ENCODE measurements at regions not wholly inside any gene's neighbourhood (a gene's known extent, or its start where the extent isn't known, plus 50 kb on each side); places are given as distances from the start of the nearest gene placed in this dataset.

GRCh38 chr4:41413670-41414411, 124.1 kb upstream of the LIMCH1 start:
- Histone ChIP-seq H3K27me3 (no peaks in the 10 kb centered on the region), H3K4me3 (no peak overlapping the region), H3K27ac (no peak overlapping the region), H3K36me3 (no peaks in the 10 kb centered on the region), H3K4me1 (no peaks in the 10 kb centered on the region), H3K9me3 (no peaks in the 10 kb centered on the region)
- intact Hi-C loops (cut with DNase I): no loop called here
- DNase-seq (ENCODE audit: extremely low spot score in 2 of 2): no peak
- no peak for TF ChIP-seq POLR2AphosphoS5 (IDR thresholded peaks at IDR 0.05; ENCODE audit: insufficient read depth in 1 of 2, low read depth in 1 of 2)
- no peak for TF ChIP-seq POLR2A (IDR thresholded peaks at IDR 0.05)
- TF ChIP-seq CTCF (IDR thresholded peaks at IDR 0.05): no peak

GRCh38 chr4:41414412-41414779, 123.6 kb upstream of the LIMCH1 start:
- intact Hi-C loops (cut with DNase I): no loop called here
- H3K4me1 ChIP-seq: no peaks in the 10 kb centered on the region

GRCh38 chr4:41418444-41418843, 119.5 kb upstream of the LIMCH1 start:
- Histone ChIP-seq H3K36me3 (no peaks in the 10 kb centered on the region), H3K27ac (no peak overlapping the region), H3K4me3 (no peak overlapping the region), H3K4me1 (no peaks in the 10 kb centered on the region), H3K9me3 (no peaks in the 10 kb centered on the region), H3K27me3 (no peaks in the 10 kb centered on the region)
- no peak for TF ChIP-seq POLR2AphosphoS5 (IDR thresholded peaks at IDR 0.05; ENCODE audit: insufficient read depth in 1 of 2, low read depth in 1 of 2)
- TF ChIP-seq CTCF (IDR thresholded peaks at IDR 0.05): no peak
- TF ChIP-seq POLR2A (IDR thresholded peaks at IDR 0.05): no peak
- intact Hi-C loops (cut with DNase I): no loop called here
- no peak for DNase-seq (ENCODE audit: extremely low spot score in 2 of 2)

More at GRCh38 chr4:41414412-41414779, 123.6 kb upstream of the LIMCH1 start:
- Histone ChIP-seq H3K9me3 (no peaks in the 10 kb centered on the region), H3K27ac (no peak overlapping the region), H3K4me3 (no peak overlapping the region), H3K36me3 (no peaks in the 10 kb centered on the region), H3K27me3 (no peaks in the 10 kb centered on the region)
- DNase-seq (ENCODE audit: extremely low spot score in 2 of 2): no peak
- no peak for TF ChIP-seq POLR2A (IDR thresholded peaks at IDR 0.05)
- TF ChIP-seq CTCF (IDR thresholded peaks at IDR 0.05): no peak
- TF ChIP-seq POLR2AphosphoS5 (IDR thresholded peaks at IDR 0.05; ENCODE audit: insufficient read depth in 1 of 2, low read depth in 1 of 2): no peak

- no peak for TF ChIP-seq POLR2A (IDR thresholded peaks at IDR 0.05)
- no peak for TF ChIP-seq POLR2AphosphoS5 (IDR thresholded peaks at IDR 0.05; ENCODE audit: insufficient read depth in 1 of 2, low read depth in 1 of 2)
- TF ChIP-seq CTCF (IDR thresholded peaks at IDR 0.05): no peak
- Histone ChIP-seq H3K4me3 (no peak overlapping the region), H3K27ac (no peak overlapping the region), H3K36me3 (no peaks in the 10 kb centered on the region), H3K27me3 (no peaks in the 10 kb centered on the region), H3K4me1 (no peaks in the 10 kb centered on the region), H3K9me3 (no peaks in the 10 kb centered on the region)
- no peak for DNase-seq (ENCODE audit: extremely low spot score in 2 of 2)
- intact Hi-C loops (cut with DNase I): no loop called here
Observed at GRCh38 chr4:41420541-41420940, 117.4 kb upstream of the LIMCH1 start.

GRCh38 chr4:41423117-41423516, 114.8 kb upstream of the LIMCH1 start:
- no peak for TF ChIP-seq CTCF (IDR thresholded peaks at IDR 0.05)
- TF ChIP-seq POLR2AphosphoS5 (IDR thresholded peaks at IDR 0.05; ENCODE audit: insufficient read depth in 1 of 2, low read depth in 1 of 2): no peak
- TF ChIP-seq POLR2A (IDR thresholded peaks at IDR 0.05): no peak
- DNase-seq (ENCODE audit: extremely low spot score in 2 of 2): no peak
- Histone ChIP-seq H3K27me3 (no peaks in the 10 kb centered on the region), H3K4me1 (no peaks in the 10 kb centered on the region), H3K9me3 (no peaks in the 10 kb centered on the region), H3K4me3 (no peak overlapping the region), H3K36me3 (no peaks in the 10 kb centered on the region), H3K27ac (no peak overlapping the region)
- intact Hi-C loops (cut with DNase I): no loop called here

All from vagina (tissue), 2 donors.